Uterus (tissue), 3 donors: ENCODE measurements at regions not wholly inside any gene's neighbourhood (a gene's known extent, or its start where the extent isn't known, plus 50 kb on each side); places are given as distances from the start of the nearest gene placed in this dataset.
A peak's percentile ranks its signal among the peaks of the same experiment; 100 is the strongest.

Source experiments
- DNase-seq, 2 donors: peaks; one replicate each; pipeline ENCODE4 v3.0.0-alpha.2; 2019 to 2020
- H3K27ac ChIP-seq, 2 donors: fragments of 200-600 bp; sonication (generic); 1 replicate in 1 of 2; 2 replicates in 1 of 2; pipeline ENCODE4 v1.5.1; 2016 to 2018
- H3K27me3 ChIP-seq, 2 donors: fragments of 200-600 bp; sonication (generic); one replicate each; pipeline ENCODE4 v1.5.1; 2018 to 2019; ENCODE audit warnings: control low read depth in 1 of 2
- H3K36me3 ChIP-seq, 2 donors: fragments of 200-600 bp; sonication (generic); one replicate each; pipeline ENCODE4 v1.5.1; 2019; ENCODE audit warnings: control low read depth in 1 of 2
- H3K4me1 ChIP-seq, 2 donors: fragments of 200-600 bp; sonication (generic); one replicate each; pipeline ENCODE4 v1.5.1; 2018 to 2019; ENCODE audit warnings: control low read depth in 1 of 2
- H3K4me3 ChIP-seq, 2 donors: fragments of 200-600 bp; sonication (generic); 1 replicate in 1 of 2; 2 replicates in 1 of 2; pipeline ENCODE4 v1.5.1; 2018 to 2019; ENCODE audit warnings: mild to moderate bottlenecking in 1 of 2
- H3K9me3 ChIP-seq, 2 donors: fragments of 200-600 bp; sonication (generic); one replicate each; pipeline ENCODE4 v1.5.1; 2019; ENCODE audit warnings: control low read depth in 1 of 2
- CTCF ChIP-seq, 4 experiments: fragments of 200-600 bp in 2 of 4; fragments of 450-650 bp in 2 of 4; sonication (generic) in 2 of 4; IDR thresholded peaks; one replicate each; pipeline ENCODE4 v1.5.1; 2016 to 2019; ENCODE audit warnings: antibody characterized with exemption in 4 of 4, mild to moderate bottlenecking in 2 of 4, moderate library complexity in 1 of 4
- POLR2A ChIP-seq, 2 donors: fragments of 450-650 bp; IDR thresholded peaks; one replicate each; pipeline ENCODE4 v1.6.1; 2016; ENCODE audit warnings: antibody characterized with exemption in 2 of 2, mild to moderate bottlenecking in 1 of 2, moderate library complexity in 1 of 2
- intact Hi-C: fragments of 100-400 bp; cut with DNase I; formaldehyde crosslinking; loops from one replicate; pipeline ENCODE4 v1.15.1; 2023; ENCODE audit warnings: low total_unique reads
- donor health status: DM: yes; HTN: yes; CAD: no.

- Histone ChIP-seq H3K9me3 (no peaks in the 10 kb centered on the region), H3K27ac (no peak overlapping the region), H3K4me3 (no peak overlapping the region), H3K4me1 (peaks cover 0 to 5% of the 10 kb centered on the region in 2 donors), H3K27me3 (no peaks in the 10 kb centered on the region), H3K36me3 (no peaks in the 10 kb centered on the region)
- no peak for DNase-seq
- TF ChIP-seq POLR2A (IDR thresholded peaks at IDR 0.05) (no peak), CTCF (IDR thresholded peaks at IDR 0.05) (no peak)
- intact Hi-C loops: no loop called here
These were observed 191.6 kb upstream of the PGR start for GRCh38 chr11:101321222-101321621.

GRCh38 chr11:101306721-101307120, 177.1 kb upstream of the PGR start:
- no peak for TF ChIP-seq CTCF (IDR thresholded peaks at IDR 0.05)
- TF ChIP-seq POLR2A (IDR thresholded peaks at IDR 0.05): no peak
- intact Hi-C loops: no loop called here
- no peak overlapping the region for H3K27ac ChIP-seq
- DNase-seq: no peak
- no peaks in the 10 kb centered on the region for H3K36me3 ChIP-seq
- H3K27me3 ChIP-seq: no peaks in the 10 kb centered on the region
- H3K4me1 ChIP-seq: no peaks in the 10 kb centered on the region
- no peak overlapping the region for H3K4me3 ChIP-seq
- H3K9me3 ChIP-seq: no peaks in the 10 kb centered on the region

GRCh38 chr11:101305496-101305895, 175.9 kb upstream of the PGR start:
- H3K27me3 ChIP-seq: no peaks in the 10 kb centered on the region
- H3K9me3 ChIP-seq: no peaks in the 10 kb centered on the region
- no peaks in the 10 kb centered on the region for H3K36me3 ChIP-seq
- no peak overlapping the region for H3K4me3 ChIP-seq
- TF ChIP-seq POLR2A (IDR thresholded peaks at IDR 0.05) (no peak), CTCF (IDR thresholded peaks at IDR 0.05) (no peak)
- H3K4me1 ChIP-seq: no peaks in the 10 kb centered on the region
- H3K27ac ChIP-seq: no peak overlapping the region
- DNase-seq: no peak
- intact Hi-C loops: no loop called here

GRCh38 chr11:101299210-101299609, 169.6 kb upstream of the PGR start:
- Histone ChIP-seq H3K27me3 (no peaks in the 10 kb centered on the region), H3K9me3 (no peaks in the 10 kb centered on the region), H3K4me3 (no peak overlapping the region), H3K27ac (peak overlapping the region; percentile 48 to 53), H3K4me1 (no peaks in the 10 kb centered on the region), H3K36me3 (no peaks in the 10 kb centered on the region)
- DNase-seq: no peak
- TF ChIP-seq POLR2A (IDR thresholded peaks at IDR 0.05): no peak
- intact Hi-C loops: no loop called here

- no peak for DNase-seq
- intact Hi-C loops: no loop called here
- Histone ChIP-seq H3K9me3 (no peaks in the 10 kb centered on the region), H3K4me3 (no peak overlapping the region), H3K4me1 (no peaks in the 10 kb centered on the region), H3K27me3 (no peaks in the 10 kb centered on the region), H3K27ac (no peak overlapping the region), H3K36me3 (no peaks in the 10 kb centered on the region)
- TF ChIP-seq POLR2A (IDR thresholded peaks at IDR 0.05) (no peak), CTCF (IDR thresholded peaks at IDR 0.05) (no peak)
These were observed 167.3 kb upstream of the PGR start for GRCh38 chr11:101296896-101297295.

GRCh38 chr11:101292661-101293240, 163.1 kb upstream of the PGR start:
- DNase-seq: no peak
- intact Hi-C loops: no loop called here

More at GRCh38 chr11:101292661-101293240, 163.1 kb upstream of the PGR start:
- TF ChIP-seq CTCF (IDR thresholded peaks at IDR 0.05) (no peak), POLR2A (IDR thresholded peaks at IDR 0.05) (no peak)
- Histone ChIP-seq H3K36me3 (no peaks in the 10 kb centered on the region), H3K9me3 (peaks cover 0 to 6% of the 10 kb centered on the region in 2 donors), H3K4me3 (no peak overlapping the region), H3K4me1 (no peaks in the 10 kb centered on the region), H3K27ac (no peak overlapping the region), H3K27me3 (no peaks in the 10 kb centered on the region)
